Liver (tissue), 8 donors: ENCODE measurements at regions not wholly inside any gene's neighbourhood (a gene's known extent, or its start where the extent isn't known, plus 50 kb on each side); places are given as distances from the start of the nearest gene placed in this dataset.

Experiments used
- DNase-seq: peaks from one replicate; pipeline ENCODE4 v3.0.0-alpha.2; 2017; ENCODE audit warnings: low spot score
- H3K27ac ChIP-seq, 2 donors: one replicate each; pipeline ENCODE4 v1.7.0; 2013; ENCODE audit warnings: inconsistent platforms in 2 of 2, low read length in 2 of 2, control low read depth in 1 of 2, low read depth in 1 of 2, mild to moderate bottlenecking in 1 of 2
- H3K27me3 ChIP-seq, 4 donors: one replicate each; pipeline versions ENCODE4 v1.6.1 to v1.7.0; 2013; ENCODE audit warnings: low read length in 3 of 4, inconsistent platforms in 1 of 4, mild to moderate bottlenecking in 1 of 4, moderate library complexity in 1 of 4; ENCODE audit not compliant: control insufficient read depth in 4 of 4, insufficient read depth in 4 of 4
- H3K36me3 ChIP-seq, 4 donors: one replicate each; pipeline versions ENCODE4 v1.6.1 to v1.7.0; 2013; ENCODE audit warnings: low read length in 3 of 4, mild to moderate bottlenecking in 3 of 4, low read depth in 1 of 4, moderate library complexity in 1 of 4; ENCODE audit not compliant: control insufficient read depth in 4 of 4, insufficient read depth in 3 of 4
- H3K4me1 ChIP-seq, 4 donors: one replicate each; pipeline versions ENCODE4 v1.6.1 to v1.7.0; 2013; ENCODE audit warnings: low read length in 3 of 4, mild to moderate bottlenecking in 3 of 4, moderate library complexity in 1 of 4; ENCODE audit not compliant: control insufficient read depth in 4 of 4, insufficient read depth in 4 of 4
- H3K4me3 ChIP-seq, 3 donors: one replicate each; pipeline versions ENCODE4 v1.6.1 to v1.7.0; 2013; ENCODE audit warnings: low read length in 3 of 3, control low read depth in 1 of 3, low read depth in 1 of 3, mild to moderate bottlenecking in 1 of 3
- H3K9ac ChIP-seq, 2 donors: one replicate each; pipeline ENCODE4 v1.7.0; 2013; ENCODE audit warnings: low read length in 2 of 2, mild to moderate bottlenecking in 2 of 2, moderate library complexity in 2 of 2, control low read depth in 1 of 2, low read depth in 1 of 2
- H3K9me3 ChIP-seq, 4 donors: one replicate each; pipeline versions ENCODE4 v1.6.1 to v1.7.0; 2013; ENCODE audit warnings: low read length in 3 of 4; ENCODE audit not compliant: control insufficient read depth in 4 of 4
- FOXA1 ChIP-seq: IDR thresholded peaks from 2 replicates; pipeline ENCODE4 v1.6.1; 2016; ENCODE audit warnings: antibody characterized with exemption
- FOXA2 ChIP-seq: IDR thresholded peaks from 2 replicates; pipeline ENCODE4 v1.6.1; 2016; ENCODE audit warnings: antibody characterized with exemption
- HNF4A ChIP-seq, 2 donors: conservative IDR thresholded peaks; 2 replicates each; pipeline ENCODE4 v1.6.1; 2016; ENCODE audit warnings: antibody characterized with exemption in 2 of 2, mild to moderate bottlenecking in 2 of 2
- NR2F2 ChIP-seq: IDR thresholded peaks from 2 replicates; pipeline ENCODE4 v1.6.1; 2016; ENCODE audit warnings: antibody characterized with exemption
- RXRA ChIP-seq, 2 donors: IDR thresholded peaks; 2 replicates each; pipeline ENCODE4 v1.6.1; 2017 to 2018; ENCODE audit warnings: antibody characterized with exemption in 2 of 2, mild to moderate bottlenecking in 1 of 2
- SP1 ChIP-seq: IDR thresholded peaks from 2 replicates; pipeline ENCODE4 v1.6.1; 2018; ENCODE audit warnings: antibody characterized with exemption, mild to moderate bottlenecking
- TAF1 ChIP-seq: conservative IDR thresholded peaks from 2 replicates; pipeline ENCODE4 v1.6.1; 2016; ENCODE audit warnings: antibody characterized with exemption, mild to moderate bottlenecking
- YY1 ChIP-seq: IDR thresholded peaks from 2 replicates; pipeline ENCODE4 v1.6.1; 2016; ENCODE audit warnings: antibody characterized with exemption, mild to moderate bottlenecking
- WGBS: extraction: QIAGEN DNeasy Blood & Tissue Kit; methylation state at CpG from one replicate; pipeline ENCODE4 v1.1.7; 2013; 5-methylcytosine and 5-hydroxymethylcytosine counted together
- TF ChIP-seq, protein P1 (sequence below): fragments of 150-350 bp; IDR thresholded peaks from 2 replicates; pipeline ENCODE4 v1.5.1; 2017; ENCODE audit warnings: improper control_type of control experiment, low read depth, low read length; ENCODE audit not compliant: missing input control
- TF ChIP-seq, protein P2 (sequence below): IDR thresholded peaks from 2 replicates; pipeline ENCODE4 v1.6.1; 2016; ENCODE audit warnings: antibody characterized with exemption
- TF ChIP-seq, protein P3 (sequence below): IDR thresholded peaks from 2 replicates; pipeline ENCODE4 v1.6.1; 2016; ENCODE audit warnings: antibody characterized with exemption
- TF ChIP-seq, protein P4 (sequence below): IDR thresholded peaks from 2 replicates; pipeline ENCODE4 v1.6.1; 2016; ENCODE audit warnings: antibody characterized with exemption, mild to moderate bottlenecking
- TF ChIP-seq, protein P5 (sequence below): IDR thresholded peaks from 2 replicates; pipeline ENCODE4 v1.6.1; 2016; ENCODE audit warnings: antibody characterized with exemption
- donor health status: healthy.
- donor health status: healthy.
- donor health status: healthy.
- donor health status: healthy.
- donor health status: healthy.

DNA sequence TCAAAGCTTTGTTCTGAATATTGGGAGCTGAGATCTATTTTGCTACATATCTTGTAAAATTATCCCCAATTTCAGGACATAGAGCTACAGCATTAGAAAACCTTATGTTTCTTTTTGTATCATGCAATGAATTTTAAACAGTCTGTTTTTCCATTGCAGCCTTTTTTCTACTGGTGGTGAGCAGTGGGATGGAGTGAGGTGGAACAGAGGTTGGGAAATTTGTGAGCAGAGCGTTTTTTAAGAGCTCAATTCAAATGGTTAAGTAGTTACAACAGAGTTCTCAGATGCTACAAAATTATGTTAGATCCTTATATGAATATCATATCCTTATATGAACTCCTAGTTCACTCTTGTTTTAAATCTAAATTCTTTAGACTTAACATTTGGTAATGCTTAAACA is 139.0 kb upstream of the PLEKHG7 start (continued):
- TF ChIP-seq, protein P1, sequence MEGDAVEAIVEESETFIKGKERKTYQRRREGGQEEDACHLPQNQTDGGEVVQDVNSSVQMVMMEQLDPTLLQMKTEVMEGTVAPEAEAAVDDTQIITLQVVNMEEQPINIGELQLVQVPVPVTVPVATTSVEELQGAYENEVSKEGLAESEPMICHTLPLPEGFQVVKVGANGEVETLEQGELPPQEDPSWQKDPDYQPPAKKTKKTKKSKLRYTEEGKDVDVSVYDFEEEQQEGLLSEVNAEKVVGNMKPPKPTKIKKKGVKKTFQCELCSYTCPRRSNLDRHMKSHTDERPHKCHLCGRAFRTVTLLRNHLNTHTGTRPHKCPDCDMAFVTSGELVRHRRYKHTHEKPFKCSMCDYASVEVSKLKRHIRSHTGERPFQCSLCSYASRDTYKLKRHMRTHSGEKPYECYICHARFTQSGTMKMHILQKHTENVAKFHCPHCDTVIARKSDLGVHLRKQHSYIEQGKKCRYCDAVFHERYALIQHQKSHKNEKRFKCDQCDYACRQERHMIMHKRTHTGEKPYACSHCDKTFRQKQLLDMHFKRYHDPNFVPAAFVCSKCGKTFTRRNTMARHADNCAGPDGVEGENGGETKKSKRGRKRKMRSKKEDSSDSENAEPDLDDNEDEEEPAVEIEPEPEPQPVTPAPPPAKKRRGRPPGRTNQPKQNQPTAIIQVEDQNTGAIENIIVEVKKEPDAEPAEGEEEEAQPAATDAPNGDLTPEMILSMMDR, result no peak

DNA sequence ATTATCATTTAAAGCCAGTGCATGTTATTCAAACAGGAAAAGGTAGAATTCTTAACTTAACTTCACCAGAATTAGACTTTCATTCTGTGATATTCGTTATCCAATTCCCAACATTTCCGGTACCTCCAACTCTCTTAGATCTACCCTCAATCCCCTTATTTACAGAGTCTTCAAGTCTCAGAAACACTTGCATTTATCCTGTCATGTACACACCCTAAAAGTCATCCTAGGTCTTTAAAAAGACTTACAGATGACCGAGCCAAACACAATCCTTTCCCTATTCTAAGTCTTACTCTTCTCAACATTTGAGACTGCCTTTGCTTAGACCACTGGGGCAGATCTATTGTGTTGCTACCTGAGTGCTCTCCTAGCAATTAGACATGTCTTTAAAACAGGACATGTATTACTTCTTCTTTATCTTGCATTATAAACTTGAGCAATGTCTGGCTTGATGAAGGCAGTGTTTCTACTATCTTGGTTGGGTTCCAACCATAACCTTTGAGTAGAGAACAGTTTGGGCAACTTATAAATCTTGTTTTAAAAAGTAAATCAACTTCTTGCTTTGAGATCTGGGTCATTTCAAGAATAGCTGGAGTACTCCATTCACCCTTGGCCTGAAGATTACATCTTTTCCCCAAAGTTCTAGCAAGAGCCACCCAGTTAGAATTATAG is 140.6 kb upstream of the PLEKHG7 start:
- H3K27me3 ChIP-seq, result no peaks in the 10 kb centered on the region
- H3K27ac ChIP-seq, result peak overlapping the region; percentile 67 to 76
- DNase-seq, result no peak
- H3K4me3 ChIP-seq, result no peak overlapping the region
- 92% methylated on average over 3 of the region's 3 CpGs for WGBS
- H3K9me3 ChIP-seq, result no peaks in the 10 kb centered on the region
- no peaks in the 10 kb centered on the region for H3K36me3 ChIP-seq
- TF ChIP-seq TAF1 (no peak), FOXA1 (no peak), SP1 (no peak), YY1 (no peak), NR2F2 (no peak), FOXA2 (no peak), HNF4A (conservative IDR thresholded peaks at IDR 0.05) (no peak), RXRA (IDR thresholded peaks at IDR 0.05) (no peak)
- TF ChIP-seq, protein P2, sequence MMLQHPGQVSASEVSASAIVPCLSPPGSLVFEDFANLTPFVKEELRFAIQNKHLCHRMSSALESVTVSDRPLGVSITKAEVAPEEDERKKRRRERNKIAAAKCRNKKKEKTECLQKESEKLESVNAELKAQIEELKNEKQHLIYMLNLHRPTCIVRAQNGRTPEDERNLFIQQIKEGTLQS, result no peak
- TF ChIP-seq, protein P1, result no peak
- TF ChIP-seq, protein P3, sequence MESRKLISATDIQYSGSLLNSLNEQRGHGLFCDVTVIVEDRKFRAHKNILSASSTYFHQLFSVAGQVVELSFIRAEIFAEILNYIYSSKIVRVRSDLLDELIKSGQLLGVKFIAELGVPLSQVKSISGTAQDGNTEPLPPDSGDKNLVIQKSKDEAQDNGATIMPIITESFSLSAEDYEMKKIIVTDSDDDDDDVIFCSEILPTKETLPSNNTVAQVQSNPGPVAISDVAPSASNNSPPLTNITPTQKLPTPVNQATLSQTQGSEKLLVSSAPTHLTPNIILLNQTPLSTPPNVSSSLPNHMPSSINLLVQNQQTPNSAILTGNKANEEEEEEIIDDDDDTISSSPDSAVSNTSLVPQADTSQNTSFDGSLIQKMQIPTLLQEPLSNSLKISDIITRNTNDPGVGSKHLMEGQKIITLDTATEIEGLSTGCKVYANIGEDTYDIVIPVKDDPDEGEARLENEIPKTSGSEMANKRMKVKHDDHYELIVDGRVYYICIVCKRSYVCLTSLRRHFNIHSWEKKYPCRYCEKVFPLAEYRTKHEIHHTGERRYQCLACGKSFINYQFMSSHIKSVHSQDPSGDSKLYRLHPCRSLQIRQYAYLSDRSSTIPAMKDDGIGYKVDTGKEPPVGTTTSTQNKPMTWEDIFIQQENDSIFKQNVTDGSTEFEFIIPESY, result no peak
- TF ChIP-seq, protein P4, sequence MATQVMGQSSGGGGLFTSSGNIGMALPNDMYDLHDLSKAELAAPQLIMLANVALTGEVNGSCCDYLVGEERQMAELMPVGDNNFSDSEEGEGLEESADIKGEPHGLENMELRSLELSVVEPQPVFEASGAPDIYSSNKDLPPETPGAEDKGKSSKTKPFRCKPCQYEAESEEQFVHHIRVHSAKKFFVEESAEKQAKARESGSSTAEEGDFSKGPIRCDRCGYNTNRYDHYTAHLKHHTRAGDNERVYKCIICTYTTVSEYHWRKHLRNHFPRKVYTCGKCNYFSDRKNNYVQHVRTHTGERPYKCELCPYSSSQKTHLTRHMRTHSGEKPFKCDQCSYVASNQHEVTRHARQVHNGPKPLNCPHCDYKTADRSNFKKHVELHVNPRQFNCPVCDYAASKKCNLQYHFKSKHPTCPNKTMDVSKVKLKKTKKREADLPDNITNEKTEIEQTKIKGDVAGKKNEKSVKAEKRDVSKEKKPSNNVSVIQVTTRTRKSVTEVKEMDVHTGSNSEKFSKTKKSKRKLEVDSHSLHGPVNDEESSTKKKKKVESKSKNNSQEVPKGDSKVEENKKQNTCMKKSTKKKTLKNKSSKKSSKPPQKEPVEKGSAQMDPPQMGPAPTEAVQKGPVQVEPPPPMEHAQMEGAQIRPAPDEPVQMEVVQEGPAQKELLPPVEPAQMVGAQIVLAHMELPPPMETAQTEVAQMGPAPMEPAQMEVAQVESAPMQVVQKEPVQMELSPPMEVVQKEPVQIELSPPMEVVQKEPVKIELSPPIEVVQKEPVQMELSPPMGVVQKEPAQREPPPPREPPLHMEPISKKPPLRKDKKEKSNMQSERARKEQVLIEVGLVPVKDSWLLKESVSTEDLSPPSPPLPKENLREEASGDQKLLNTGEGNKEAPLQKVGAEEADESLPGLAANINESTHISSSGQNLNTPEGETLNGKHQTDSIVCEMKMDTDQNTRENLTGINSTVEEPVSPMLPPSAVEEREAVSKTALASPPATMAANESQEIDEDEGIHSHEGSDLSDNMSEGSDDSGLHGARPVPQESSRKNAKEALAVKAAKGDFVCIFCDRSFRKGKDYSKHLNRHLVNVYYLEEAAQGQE, result no peak
- TF ChIP-seq, protein P5, sequence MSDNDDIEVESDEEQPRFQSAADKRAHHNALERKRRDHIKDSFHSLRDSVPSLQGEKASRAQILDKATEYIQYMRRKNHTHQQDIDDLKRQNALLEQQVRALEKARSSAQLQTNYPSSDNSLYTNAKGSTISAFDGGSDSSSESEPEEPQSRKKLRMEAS, result no peak
- H3K9ac ChIP-seq, result peak overlapping the region in 1 of 2 donors; percentile 3
- H3K4me1 ChIP-seq, result peaks cover 5 to 28% (median 18%) of the 10 kb centered on the region in 4 donors
